ENCODE measurements at regions not wholly inside any gene's neighbourhood (a gene's known extent, or its start where the extent isn't known, plus 50 kb on each side); places are given as distances from the start of the nearest gene placed in this dataset.
"Not testable (repeated sequence)": the region's sequence is repeated elsewhere in the genome, so short reads cannot be mapped to it uniquely, and the experiment has no call there.

DNA sequence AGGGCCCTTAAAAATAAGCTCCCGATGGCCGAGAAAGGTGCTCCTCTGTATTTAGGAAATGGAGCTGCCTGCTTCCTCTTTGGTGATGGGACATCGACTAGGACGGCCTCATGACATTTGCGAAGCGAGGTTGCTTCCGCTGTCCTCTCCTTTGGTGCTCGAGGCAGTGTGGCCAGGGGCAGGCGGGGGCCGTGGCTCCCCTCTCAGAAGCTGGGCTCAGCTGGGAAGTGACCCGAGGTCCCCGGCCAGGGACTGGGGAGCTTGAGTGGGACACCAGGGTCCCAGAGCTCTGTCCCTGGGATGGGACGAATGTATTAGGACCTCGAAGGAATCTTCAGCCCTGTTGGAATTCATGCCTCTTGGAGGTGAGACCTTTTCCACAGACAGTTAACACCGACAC lies 151.1 kb downstream of the CTTN start:
- no peak for DNase-seq (ENCODE audit: low spot score)

DNA sequence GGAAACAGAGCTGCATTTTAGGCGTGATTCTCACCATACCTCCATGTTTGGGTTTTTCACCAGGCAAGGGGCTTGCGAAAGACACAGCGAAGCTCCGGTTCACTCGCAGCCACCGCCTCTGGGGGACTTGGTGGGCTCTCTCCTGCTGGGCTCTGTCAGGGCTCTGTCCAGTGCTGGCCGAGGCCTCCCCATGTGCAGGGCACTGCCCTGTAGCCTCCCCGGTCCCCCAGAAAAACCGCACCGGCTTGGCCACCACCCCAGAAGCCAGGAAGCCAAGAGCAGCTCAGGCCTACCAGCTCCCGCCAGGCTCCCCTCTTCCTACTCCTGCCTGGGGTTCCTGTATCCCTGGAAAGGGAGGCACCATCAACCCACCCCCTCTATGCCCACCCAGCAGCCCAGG lies 151.5 kb downstream of the CTTN start:
- DNase-seq (ENCODE audit: low spot score) = no peak

DNA sequence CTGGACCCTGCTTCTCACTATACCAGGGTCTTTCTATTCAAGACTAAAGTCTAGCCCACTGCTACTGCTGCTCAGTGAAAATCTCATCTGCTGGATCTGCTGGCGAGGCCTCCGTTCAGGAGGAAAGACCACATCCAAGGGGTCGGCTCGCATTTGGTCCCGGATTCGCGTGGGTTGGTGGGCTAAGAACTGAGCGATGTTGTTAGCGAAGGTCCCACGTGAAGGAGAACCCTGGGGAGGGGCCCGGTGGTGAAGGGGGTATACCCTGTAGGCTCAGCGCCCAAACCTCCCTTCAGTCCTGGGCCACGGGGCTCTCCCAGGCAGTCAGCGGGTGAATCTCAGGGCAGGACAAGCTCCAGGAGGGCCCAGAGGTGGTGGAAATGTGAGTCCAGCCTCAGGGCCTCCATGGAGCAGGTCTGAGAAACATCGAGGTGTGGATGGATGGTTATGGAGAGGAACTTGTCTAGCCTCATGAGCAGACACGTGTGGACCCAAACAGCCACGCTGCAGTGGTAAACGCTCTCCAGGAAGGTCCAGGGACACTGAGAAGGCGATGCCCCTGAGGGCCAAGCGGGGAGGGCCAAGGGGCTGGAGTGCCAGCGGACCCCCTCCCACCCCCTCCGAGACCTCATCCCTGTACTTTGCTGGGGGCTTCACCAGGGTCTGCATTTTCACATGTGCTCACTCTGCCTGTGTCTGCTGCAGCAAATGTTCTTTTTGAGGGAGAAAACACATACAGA lies 152.3 kb downstream of the CTTN start:
- DNase-seq (ENCODE audit: low spot score) = no peak

DNA sequence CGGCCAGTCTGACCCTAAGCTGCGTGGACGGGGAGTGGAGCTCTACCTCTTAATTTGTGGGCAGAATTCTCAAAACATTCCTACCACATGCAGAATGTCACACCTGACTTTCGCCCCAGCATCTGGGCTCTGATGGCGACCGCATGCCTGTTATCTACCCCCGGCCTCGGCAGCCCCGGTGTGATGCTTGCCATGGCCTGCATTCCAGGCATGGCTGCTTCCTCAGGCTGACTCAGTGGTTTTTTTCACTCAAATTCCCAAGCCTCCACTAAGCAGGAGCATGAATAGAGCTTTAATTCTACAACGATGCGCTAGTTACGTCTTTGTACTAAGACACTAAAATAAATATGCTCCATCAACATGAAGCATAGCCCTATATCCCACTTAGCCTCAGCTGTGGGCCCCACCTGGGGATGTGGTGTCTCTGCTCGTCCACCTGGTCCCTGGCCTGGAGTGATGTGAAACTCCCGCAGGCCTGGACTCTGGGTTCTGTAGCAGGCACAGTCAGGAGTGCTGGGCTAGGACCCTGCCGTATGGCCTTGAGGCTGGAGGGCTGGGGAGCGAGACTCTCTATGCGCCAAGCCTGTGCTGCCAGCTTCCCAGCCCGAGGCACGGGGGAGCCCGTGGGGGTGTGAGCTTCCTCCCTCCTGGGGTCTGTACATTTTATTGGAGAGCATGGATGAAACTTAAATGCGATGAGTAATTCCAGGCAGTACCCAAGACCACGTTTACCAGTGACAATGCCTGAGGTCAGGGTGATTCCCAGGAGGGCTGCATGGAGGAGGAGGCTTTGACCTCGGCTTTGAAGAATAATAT lies 153.2 kb downstream of the CTTN start:
- no peak for DNase-seq (ENCODE audit: low spot score)

DNA sequence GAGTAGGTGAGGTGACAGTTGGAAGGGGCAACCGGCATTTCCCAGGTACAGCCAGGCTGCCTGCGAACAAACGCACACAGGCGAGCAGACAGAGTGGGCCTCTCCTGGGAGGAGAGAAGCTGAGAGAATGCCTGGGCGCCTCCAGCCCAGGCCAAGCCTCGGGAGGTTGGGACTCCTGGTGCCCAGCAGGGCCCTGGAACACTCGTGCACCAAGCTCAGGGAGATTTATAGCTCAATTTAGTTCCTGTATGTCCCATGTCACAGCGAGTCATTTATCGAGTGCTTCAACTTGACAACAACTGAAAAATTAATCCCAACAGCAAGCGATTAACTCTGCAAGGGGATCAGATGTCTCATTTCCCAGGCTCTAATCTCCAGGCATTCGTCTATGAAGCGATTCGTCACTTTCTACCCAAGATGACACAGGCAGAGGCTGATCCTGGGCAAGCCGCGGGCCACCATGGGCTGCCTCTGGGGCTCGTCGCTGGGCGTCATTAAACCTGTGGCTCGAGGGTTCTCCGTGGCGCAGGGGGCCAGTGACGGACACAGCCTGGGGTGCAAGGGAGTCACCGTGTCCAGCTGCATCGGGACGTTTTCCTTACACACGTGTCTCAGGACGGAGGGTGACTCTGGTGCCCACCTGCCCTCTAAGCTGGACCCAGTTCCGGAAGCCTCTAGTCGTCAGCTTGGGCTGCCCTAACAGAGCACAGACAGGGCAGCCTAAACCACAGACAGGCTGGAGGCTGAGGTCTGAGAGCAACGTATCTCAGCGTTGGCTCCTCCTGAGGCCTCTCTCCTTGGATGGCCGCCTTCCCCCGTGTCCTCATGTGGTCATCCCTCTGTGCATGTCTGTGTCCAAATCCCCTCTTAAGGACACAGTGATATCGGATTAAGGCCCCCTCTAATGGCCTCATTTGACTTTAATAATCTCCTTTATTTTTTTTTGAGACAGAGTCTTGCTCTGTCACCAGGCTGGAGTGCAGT lies 154.1 kb downstream of the CTTN start:
- no peak for DNase-seq (ENCODE audit: low spot score)

DNA sequence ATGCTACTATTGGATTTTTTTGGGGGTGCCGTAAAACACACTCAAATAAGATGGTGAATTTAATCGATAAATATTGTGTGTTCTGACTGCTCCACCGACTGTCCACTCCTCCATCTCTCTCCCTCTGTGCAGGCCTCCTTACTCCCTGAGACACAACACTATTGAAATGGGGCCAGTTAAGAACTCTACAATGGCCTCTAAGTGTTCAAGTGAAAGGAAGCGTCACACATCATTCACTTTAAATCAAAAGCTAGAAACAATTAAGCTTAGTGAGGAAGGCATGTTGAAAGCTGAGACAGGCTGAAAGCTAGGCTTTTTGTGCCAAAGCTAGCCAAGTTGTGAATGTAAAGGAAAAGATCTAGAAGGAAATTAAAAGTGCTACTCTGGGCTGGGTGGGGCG lies 156.7 kb downstream of the CTTN start:
- DNase-seq (ENCODE audit: low spot score) = no peak

DNA sequence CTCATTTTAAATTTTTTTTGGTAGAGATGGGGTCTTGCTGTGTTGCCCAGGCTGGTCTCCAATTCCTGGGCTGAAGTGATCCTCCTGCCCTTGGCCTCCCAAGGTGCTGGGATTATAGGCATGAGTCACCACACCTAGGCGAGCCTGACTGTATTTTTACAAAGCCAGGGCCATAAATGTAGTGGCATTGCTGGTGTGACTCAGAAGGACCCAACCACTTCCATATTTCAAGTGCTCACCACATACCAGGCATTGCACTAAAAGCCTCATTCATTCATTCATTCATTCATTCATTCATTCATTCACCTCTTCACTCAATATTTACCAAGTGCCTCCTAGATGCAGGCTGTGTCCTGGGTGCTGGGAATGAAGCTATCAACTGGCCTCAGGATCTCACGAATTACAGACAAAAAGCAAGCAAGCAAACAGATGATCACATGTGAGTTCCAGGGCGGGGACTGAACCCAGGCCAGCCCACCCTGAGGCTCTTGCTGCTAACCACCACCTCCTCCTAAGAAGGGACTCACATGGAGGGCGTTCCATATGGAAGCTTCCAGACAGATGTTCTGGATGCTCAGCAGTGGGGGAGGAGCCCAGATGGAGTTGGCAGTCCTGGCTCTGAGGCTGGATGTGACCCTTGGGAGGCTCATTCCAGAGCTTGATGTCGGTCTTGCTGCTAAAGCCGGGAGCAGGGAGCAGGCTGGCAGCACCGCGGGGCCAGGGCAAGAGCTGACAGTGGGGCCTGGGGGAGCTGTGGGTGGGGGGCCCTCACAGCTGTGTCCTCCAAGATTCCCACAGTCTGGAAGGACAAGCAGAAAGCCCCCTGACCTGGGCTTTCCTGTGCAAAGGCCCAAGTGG lies 158.8 kb downstream of the CTTN start:
- DNase-seq (ENCODE audit: low spot score) = no peak

DNA sequence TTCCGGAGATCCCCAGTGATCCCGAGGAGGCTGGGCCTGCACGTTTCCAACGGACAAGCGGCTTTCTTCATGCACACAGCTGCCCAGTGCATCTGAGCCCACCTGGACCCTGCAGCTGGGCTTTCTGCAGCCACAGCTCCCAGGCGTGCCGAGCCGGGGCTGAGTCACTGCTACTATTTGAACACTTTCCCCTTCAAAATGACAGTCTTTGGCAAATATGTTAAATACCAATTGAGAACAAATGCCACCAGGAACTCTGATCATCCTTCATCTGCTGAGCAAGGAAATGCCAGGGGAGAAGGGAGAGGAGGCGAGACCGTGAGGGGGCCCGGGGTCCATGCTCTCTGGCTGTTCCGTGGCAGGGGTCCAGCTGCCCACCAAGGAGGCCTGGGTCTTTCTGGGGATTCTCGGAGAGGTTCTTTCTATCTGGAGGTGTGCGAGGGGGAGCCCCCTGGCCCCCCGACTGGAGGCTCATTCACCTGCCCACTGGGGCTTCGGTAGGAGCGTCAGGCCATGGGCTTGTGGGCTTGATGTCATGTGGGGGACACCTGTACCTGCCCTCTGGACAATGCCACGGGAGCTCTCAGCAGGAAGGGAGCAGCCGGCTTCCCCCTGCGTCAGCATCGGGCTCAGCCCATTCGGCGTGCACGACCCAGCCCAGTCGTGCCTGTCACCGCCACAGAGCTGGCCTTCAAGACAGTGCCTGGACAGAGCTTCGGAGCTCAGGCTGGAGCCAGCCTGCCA lies 159.6 kb downstream of the CTTN start:
- no peak for DNase-seq (ENCODE audit: low spot score)

DNA sequence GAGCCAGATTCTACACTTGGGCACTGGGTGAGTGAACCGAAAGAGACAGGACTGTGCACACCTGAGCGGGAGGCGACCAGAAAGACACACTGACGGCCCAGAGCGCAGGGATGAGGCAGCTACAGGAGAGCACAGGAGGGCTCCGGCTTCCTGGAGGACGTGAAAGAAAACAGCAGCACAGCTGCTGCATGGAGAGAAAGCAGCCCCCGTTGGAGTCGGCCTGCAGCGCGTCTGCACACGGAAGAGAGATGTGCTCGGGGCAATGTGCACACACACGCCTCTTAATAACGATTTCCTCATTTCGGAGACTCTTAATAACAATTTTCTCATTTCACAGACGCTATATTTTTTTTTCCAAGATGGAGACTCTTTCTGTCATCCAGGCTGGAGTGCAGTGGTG lies 160.4 kb downstream of the CTTN start:
- DNase-seq (ENCODE audit: low spot score) = no peak

DNA sequence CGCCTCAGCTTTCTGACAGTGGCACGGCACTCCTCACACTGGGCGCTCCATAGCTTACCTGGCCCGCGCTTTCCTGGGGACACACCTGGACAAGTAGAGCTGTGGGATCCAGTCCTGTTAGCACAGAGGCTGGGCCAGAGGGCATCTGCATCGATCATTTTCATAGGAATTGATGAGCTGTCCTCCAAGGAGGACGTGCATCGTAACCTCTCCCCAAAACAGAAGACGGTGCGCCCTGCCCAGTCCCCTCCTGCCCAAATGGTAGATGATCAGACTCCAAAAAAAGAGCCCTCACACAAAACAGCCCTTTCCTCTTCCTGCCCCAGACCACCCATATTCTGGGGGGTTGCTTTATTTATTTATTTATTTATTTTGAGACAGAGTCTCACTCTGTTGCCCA lies 161.2 kb downstream of the CTTN start:
- DNase-seq (ENCODE audit: low spot score) = no peak

DNA sequence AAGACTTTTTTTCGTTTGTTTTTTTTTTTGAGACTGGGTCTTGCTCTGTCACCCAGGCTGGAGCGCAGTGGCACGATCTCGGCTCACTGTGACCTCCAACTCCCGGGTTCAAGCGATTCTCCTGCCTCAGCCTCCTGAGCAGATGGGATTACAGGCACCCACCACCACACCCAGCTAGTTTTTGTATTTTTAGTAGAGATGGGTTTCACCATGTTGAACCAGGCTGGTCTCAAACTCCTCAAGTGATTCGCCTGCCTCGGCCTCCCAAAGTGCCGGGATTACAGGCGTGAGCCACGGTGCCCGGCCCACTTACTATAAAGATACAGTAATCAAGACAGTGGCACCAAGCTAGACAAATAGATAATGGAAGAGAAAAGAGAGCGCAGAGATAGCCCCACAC lies 162.3 kb downstream of the CTTN start:
- DNase-seq (ENCODE audit: low spot score) = not testable (repeated sequence)

DNA sequence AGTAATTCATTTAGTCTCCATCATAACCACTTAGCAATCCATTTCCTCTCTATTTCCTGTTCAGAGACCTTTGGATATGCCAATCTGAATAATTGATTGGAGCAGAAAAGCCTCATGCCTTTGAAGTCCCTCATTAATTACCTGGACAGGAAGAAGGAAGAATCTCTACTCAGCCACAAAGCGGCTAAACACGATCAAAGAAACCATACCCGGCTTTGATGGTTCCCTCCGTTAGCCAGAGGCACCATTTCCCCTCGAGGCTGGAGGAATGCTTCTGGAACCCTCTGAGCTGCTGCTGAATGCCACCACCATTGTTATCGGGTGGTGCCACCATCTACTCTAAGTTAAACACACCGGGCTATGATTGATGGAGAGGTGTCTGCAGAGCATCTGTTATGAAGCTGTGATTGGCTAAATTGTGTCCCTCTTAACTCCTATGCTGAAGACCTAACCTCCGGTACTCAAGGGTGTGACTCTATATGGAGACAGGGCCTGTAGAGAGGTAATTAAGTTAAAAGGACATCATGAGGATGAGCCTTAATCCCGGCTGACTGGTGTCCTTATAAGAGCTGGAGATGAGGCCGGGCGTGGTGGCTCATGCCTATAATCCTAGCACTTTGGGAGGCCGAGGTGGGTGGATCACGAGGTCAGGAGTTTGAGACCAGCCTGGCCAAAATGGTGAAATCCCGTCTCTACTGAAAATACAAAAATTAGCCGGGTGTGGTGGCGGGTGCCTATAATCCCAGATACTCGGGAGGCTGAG lies 168.6 kb downstream of the CTTN start:
- DNase-seq (ENCODE audit: low spot score) = no peak

DNA sequence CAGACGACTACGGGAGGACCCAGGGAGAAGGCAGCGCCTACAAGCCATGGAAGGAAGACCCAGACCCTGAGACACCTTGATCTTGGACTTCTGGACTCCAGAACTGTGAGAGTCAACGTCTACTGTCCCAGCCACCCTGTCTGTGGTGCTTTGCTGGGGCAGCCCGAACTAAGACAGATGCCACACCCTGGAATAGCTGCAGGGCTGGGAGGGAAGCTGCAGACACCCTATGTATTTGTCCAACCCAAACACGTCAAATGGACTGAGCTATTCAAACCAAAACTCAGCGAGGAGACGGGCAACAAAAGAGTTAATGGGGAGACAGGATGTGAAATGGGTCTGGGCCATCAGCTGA lies 169.3 kb downstream of the CTTN start:
- no peak for DNase-seq (ENCODE audit: low spot score)

DNA sequence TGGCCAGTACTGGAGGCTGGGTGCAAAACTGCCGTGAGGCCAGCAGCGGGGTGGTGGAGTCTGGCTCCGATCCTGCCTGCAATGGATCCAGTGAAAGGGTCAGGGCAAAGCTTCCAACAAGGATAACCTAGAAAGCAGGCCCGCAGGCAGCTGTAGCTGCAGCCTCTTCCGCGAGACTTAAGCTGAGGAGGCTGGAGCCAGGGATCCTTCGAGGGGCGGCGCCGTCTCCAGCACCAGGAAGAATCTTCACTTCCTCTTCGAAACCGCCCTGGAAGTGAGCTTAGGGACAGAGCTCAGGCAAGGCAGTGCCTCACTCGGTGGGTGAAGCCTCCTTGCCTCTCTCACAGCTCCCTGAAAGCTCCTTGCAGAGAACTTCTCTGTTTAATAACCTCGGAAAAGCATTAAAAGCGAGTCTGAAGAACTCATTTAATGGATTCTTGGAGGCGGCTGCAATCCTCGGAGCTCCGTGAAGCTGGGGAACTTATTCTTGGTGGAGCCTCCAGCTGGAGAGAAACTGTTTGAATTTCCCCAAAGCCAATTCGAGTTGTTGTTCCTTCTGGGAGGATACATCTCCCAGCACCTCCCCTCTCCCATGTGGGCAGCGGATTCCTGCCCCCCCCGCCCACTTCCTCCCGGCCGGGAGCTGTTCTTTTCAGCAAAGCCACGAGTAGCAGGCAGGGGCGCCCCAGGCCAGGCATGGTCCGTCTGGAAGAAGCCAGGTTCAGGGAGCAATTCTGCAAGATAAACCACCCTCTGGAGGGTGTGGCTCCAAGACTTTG lies 169.9 kb downstream of the CTTN start:
- no peak for DNase-seq (ENCODE audit: low spot score)

DNA sequence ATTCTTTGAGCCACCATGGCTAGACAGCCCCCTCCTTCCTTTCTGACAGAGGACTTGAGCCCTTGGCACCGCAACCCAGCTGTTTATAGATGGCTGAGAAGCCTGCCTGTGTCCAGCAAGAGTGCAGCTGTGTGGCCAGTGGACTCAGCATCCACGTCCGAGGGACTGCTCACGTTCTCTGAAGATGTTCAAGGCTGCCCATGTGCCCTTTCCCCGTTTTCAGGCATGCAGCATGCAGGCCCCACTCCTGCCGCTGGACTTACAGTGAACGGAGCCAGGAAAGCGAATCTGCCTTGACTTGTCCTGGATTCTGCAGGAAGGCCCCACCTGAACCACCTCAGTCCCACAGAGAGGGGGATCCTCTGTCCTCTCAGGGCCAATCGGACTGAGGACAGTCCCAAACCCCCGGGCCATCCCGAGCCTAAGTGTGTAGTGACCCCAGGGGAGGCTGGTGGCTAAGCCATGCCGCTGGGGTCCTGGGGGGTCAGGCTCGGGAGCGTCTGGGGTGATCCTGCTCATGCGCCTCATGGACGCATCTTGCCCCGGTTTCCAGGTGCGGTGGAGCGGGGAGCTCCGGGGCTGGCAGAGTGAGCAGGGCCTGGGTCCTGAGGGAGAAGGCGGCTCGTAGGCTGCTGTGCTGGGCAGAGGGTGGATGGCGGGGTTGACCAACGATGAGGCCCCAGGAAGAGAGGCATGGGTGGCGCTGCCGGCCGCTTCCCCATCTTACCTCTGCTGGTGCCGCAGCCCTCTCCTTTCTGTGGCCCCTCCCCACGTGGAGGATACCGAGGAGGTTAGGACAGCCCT lies 170.7 kb downstream of the CTTN start:
- DNase-seq (ENCODE audit: low spot score) = no peak

DNA sequence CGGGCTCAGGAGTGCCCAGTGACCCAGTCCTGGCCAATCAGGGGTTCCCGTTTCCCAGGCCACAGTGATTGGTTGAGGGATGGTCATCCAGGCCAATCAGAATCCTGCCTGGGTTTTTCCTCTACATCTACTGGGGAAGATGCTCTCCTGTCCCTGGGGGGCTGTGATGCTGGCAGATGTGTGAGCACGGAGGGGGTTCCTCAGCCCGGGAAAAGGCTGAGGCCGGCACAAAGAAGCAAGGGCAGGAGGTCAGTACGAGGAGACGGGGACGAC lies 171.2 kb downstream of the CTTN start:
- DNase-seq (ENCODE audit: low spot score) = no peak

DNA sequence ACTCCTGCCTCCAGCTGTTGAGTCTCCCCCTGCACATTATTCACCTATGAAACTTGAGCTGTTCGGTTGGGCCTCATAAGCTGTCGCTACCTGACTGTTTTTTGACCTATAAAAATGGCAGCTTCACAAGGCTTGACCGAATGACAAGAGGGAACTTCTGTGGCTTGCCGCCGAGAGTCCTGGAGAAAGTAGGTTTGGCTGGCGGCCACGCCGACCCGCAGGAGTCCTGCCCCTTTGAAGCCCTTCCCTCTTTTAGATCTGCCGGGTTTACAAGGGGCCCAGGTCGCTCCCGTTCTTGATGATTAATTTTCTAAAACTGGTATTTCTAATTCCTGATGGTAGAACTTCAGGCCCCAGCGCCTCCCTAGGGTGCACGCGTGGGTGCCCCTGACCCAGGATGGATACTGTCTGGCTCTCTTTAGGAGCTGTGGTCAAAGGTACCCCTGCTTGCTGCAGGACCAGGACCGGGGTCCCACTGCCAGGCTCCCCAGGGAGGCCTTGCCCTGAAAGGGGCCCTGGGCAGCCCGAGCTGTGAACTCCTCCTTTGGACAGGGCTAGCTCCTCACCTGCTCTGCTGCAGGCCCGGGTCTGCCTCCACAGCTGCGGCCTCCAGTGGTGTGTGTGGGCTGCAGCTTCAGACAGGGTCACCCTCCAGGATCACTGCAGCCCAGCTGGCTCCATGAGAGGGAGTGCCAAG lies 171.8 kb downstream of the CTTN start:
- DNase-seq (ENCODE audit: low spot score) = no peak

All from germinal center (tissue), 1 donor.